ENCODE measurements at regions not wholly inside any gene's neighbourhood (a gene's known extent, or its start where the extent isn't known, plus 50 kb on each side); places are given as distances from the start of the nearest gene placed in this dataset.

DNA sequence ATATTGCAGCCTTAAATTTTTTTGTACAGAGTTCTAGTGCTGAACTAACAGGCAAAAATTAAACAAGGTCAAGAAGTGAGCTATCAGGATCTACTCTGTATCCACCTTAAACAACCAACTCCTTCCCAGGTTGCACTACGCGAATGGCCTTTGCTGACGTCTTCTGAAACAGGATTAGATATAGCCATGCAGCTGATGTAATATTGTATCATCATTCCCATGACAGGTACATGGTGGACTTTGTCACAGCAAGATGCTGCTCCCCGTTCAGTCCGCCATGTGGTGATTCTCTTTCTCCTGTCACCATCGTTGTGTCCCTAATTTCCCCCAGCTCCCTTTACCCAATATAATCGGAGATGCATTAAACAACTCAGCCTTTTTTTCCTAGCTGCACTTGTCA, 328.9 kb downstream of the DEPDC1B start:
- peak; percentile 90 for FAIRE-seq

DNA sequence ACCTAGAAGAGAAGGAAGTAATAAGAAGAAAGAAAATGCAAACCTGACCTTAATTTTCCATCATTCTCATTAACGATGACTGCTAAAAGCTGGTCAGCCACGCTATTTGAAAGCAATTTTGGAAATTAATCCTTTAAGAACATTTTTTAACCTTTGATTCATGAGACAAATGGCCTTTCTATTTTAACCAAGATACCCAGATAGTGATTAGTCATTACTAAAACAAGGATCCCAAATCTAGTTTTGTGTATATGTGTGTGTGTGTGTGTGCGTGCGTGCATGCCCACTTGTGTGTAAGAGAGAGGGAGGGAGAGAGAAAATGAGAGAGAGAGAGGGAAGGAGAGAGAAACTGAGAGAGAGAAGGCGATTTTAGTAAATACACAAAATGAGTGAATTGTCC, 329.5 kb downstream of the DEPDC1B start:
- FAIRE-seq: no peak

DNA sequence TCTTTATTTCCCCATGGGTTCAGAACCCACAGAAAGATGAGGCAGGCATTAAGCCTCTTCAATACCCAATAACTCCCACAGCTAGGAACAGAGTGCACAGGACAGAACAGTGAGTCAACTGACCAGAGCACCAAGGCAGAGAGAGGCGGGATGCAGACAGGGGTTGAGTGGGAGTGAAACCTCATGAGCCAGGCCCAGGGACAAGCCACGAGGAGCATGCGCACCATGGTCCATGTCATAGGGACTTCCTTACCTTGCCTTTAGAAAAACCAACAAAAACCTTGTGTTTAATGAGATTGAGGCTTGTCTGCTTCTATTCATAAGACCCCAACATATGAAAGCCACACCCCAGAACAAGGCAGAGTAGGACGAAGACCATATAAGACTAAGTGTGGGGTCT, 330.6 kb downstream of the DEPDC1B start:
- FAIRE-seq: no peak

DNA sequence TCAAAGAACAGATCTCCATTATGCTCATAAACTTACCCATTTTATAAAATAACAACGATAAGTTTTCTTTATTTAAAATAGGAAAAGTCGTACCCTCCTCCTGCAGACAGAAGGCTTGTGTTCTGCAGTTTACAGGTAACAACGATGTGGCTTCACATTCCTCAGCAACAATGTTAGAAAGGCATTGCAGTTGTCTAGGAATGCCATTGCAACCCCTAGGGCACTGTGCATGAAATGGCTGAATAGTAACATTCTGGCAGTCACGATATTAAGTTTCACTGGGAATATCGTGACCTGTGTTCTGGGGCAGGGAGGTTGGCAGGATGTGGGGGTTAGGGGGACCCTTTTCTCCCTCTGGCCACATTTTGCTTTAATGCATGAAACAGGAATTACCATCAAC, 331.9 kb downstream of the DEPDC1B start:
- FAIRE-seq: no peak

DNA sequence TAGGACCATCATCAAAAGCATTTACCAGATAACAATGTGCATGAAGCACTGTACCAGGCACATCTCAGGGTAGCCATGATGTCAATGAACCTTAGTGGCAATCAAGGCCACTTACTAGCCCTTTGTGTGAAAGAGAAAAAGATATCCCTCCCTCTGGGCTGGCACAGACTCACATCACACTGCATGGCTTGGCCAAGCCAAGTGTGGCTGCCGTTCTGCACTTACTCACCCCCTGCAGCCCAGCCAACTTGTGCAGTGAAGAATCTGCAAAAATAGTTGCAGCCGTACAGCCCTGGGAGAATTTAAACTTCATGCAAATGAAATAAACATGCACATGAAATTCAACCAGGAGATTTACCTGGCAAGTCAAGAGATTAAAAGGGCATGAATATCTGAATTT, 333.5 kb downstream of the DEPDC1B start:
- no peak for FAIRE-seq

DNA sequence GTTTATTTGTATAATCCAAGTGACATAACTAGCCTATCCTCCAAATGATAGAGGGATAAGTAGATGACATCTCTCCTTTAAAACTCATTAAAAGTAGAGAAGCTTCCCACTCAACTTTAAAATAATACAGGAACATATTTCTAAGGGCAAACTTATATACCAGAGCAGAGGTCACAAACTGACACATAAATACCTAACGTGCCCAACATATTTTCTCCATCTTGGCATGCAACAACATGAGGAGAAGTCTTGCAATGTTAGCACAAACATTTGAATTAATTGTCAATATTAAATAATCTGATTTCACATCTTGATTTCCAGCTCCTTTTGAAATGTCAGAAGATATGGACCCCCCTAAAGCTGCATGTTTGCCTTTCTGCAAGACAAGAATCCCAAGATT, 335.0 kb downstream of the DEPDC1B start:
- FAIRE-seq: no peak

DNA sequence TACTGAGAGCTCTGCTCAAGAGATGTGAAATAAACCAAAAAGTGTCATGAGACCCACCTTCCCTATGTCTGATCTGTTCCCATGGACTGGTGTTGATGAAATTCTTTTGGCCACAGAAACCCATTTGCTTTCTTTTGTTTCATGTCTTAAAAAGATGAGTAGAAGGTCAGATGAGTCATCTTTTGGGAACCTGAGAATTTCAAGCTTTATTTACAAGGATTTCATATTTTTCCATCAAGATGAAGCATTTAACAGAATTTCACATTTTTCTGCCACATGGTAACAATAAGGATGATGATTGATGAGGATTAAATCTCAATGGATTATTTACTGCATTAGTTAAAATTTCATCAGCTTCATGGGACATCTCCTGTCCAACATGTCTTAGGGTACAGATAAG, 337.8 kb downstream of the DEPDC1B start:
- FAIRE-seq: no peak

DNA sequence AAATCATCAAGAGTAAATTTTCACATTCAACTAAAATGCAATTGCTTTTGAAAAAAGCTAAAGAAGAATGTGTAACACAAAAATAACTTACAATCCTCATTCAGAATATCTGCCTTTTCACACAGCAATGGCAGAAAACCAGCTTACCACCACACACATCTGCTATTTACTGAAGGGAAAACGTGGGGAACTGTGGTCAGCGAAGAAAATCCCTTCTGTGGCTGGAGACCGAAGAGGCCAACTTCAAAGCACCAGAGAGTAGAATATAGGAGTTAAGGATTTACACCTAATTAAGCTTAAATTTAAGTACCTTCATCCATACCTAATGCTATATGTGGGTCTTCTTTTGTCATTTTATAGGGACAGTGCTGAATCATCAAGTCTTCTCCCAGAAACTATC, 339.6 kb downstream of the DEPDC1B start:
- FAIRE-seq: no peak

DNA sequence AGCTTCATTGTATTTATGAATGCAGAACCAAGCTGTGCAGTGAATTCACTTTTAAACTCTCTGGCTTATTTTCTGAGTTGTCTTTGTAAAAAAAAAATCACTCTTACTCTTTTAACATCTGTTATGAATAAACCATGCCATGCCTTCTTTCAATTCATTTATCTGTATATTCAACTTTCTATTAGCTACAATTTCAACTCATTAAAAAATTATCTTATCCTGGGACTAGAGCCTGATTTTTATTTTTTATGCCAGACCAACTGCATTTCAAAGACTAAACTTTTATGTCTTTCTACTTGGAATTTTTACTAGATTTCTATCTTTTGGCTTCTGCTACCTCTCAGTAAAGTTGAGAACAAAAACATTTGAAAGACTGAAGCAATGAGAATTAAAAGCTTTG, 342.7 kb downstream of the DEPDC1B start:
- no peak for FAIRE-seq

DNA sequence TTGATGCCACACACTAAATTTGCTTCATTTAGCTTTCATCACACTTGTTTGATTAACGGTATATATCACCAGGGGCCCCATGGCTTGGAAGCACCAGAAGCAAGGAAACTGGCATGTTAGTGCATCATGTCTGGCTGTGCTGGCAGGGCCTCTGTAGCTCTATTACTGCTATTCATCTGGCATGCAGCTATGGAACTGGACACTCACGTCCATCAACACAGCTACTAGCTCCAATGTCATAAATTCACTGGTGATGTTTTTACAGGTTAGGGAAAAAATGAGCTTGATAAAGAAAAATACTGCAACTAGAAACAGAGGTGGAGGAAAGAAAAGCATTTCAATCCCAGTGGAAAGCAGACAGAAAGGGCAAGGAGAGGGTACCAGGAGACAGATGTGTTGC, 343.2 kb downstream of the DEPDC1B start:
- no peak for FAIRE-seq

DNA sequence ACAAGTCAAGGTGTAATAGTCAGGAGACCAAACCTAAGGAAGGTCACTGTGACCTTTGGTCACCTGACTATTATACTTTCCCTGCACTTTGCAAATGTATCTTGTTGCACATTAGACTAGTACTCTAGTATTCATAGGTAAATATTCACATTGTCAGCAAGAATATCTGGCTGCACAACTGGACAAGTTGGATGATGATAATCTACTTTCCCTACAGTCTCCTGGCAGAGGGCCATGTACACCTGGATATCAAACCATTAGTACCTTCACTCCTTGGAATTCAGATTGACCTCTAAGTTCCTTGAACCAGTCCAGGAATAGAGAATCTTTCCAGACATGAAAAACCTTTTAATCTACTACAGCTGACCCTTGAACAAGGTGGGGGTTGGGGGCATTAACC, 344.8 kb downstream of the DEPDC1B start:
- FAIRE-seq: no peak

DNA sequence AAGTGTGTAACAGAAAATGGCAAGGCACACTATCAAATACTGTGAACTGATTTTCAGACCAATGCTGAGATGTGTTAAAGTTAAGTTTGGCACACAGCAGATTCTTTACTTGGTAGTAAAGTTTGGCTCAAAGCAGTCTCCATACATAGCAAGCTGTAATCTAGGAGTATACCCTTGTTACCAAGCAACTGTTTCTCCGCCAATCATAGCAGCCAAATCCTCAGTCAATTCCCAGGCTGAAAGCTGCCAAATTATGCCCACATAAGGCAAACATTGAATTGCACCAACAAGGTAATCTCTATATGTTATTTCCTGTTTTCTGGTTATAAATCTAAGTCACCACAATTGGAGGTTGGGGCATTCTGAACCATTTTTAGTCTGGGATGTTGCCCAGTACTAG, 345.7 kb downstream of the DEPDC1B start:
- no peak for FAIRE-seq

DNA sequence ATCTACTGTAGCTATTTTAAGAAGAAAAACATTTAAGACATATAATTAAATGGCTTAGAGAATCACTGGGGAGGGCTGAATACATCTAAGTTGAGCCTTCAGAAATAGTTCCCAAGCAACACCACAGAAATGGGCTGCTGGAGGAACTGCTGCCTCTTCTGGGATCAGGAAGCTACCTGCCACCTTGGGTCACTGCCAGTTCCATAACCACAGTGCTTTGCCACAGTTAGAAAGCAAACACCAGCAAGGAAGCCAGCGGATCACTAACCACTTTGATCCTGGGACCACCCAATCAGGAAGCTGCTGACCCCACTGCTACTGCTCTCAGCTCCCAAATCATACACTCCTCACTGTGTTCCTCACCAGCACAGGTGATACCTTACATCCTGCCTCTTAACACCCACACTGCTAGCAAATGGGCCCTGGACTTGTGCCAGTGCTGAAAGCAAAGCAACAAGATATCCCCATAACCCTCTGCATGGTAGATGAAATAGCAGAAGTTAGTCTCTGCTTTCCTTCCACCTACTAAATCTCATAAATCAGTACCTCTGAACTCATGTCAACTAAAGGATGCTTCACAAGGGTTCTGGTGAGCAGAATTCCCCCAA, 346.9 kb downstream of the DEPDC1B start:
- no peak for FAIRE-seq

DNA sequence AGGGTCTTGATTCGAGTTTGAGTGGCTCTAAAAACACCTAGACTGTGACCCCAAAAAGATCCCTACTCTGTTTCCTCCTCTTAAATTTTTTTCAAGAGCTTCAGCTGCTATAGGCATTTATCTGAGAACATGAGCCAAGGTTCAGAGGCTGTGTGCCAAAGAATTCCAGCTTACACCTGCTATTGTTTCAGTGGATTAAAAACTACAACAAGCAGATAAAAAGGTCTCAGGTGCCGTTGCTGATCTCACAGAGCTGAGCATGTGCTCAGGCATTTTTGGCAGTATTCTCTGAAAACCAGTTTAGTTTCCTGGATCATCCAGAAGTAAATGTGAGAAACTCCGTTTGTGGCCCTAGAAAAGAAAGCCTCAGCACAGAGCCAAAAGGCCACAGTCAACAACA, 349.2 kb downstream of the DEPDC1B start:
- FAIRE-seq: no peak

DNA sequence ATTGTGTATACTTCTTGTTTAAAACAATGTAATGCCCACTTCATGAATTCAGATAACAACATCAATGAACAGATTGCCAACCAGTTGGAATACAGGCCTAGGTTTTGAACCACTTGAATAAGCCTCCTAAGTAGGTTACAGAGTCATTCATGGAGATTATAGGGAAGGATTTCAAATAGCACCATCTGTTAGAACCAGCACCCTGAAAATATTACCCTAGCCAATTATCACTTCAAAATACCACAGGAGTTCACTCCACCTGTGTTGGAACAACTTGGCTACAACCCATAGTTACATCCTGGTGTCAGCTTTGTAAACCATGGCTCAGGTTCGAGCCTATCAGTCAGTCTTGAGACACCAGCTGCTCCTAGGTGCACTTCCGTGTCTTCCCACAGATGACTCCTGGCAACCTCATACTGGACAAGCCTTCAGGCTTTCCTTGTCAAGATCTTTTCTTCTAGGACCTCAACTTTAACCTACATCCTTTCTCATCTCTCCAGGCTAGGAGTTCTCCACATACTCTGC, 350.0 kb downstream of the DEPDC1B start:
- no peak for FAIRE-seq

DNA sequence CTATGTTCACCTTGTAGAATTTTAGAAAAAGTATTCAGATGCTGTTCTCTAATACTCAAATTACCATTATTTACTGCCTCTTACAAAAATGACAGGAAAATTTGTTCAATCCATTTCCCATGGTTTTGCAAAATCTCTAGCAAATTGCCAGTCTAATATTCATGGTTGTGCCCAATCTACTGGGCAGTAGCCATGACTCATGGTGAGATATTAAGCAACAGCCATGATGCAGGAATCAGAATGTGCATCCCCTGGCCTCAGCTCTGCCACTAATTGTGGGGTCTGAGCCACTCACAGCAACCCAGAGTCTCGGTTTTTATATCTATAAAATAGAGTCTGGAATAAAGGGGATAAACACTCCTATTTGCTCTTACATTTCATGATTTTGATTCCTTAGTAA, 353.6 kb downstream of the DEPDC1B start:
- no peak for FAIRE-seq

DNA sequence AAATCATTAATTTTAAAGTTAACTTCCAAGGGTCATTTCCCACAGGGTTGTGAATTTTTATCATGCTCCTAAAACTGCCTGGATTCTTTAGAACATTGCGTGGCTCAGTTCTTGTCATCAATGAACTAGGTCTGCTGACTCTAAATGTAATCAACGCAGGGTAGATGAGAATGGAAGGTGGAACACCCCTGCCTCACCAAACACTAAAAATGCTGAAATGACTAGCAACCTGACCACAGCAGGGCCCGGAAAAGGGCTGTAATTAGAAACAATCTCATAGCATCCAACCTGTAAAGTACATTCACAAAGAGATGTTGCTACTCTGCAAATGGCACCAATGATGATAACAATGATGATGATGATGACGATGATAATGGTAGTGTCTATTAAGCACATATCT, 356.9 kb downstream of the DEPDC1B start:
- FAIRE-seq: no peak

DNA sequence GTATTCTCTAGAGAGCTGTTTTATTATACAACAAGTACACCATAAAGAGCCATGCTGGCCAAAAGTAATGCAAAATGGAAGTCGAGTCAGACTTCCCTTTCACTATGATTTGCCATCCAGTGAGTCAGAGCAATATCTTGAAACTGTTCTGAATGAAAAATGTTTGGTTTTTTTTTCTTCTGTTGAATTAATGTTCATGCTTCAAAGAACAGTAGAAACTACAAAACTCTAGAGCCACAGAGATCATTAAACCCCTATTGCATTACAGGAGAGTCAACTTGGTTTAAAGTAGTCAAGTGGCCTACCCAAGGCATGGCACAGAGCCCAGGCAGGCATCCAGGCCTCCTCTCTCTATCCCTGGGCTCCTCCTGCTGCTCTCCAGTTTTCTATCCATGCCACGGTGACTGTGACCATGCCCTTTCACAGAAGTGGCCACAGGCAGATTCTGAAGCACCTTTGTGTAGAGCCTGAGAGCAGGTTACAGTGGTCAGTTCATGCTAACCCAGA, 358.9 kb downstream of the DEPDC1B start:
- no peak for FAIRE-seq

DNA sequence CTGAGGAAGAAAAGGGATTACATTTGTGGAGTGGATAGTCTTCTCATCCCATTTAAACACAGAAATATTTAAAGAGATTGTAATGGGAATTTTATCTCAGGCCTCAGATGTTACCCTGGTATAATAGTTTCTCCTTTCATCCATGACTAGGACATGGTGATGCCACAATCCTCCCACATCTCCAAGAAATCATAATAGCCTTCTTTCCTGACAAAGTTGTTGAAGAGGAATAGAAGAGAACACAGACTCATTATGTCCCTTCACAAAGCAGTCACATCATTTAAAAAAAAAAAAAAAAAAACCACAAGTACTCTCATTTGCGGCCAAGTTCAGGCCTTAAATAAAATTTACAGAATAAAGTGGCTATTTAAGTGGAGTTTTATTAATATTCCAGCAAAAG, 359.6 kb downstream of the DEPDC1B start:
- FAIRE-seq: no peak

DNA sequence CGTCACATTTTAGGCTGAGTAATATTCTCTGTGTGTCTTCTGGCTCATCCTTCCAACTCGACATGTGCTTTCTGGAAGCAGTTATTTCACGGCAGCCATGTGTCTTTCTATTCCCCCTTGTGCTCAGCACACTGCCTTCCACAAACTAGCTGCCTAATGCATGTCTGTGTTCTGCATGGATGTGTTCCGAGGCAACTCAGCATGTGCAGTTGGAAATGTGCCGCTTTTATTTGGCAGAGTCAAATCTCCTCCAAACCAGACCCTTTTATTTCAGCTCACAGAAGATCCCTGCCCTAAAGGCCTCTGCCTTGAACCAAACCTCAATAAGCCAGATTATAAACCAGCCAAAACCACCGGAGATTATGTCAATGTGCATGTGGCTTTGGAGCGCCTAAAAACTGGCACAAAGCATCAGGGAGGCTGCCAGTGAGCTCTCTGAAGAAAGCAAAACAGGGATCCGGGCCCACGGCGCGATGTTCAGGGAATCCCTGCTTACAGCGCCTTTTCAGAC, 360.2 kb downstream of the DEPDC1B start:
- no peak for FAIRE-seq

DNA sequence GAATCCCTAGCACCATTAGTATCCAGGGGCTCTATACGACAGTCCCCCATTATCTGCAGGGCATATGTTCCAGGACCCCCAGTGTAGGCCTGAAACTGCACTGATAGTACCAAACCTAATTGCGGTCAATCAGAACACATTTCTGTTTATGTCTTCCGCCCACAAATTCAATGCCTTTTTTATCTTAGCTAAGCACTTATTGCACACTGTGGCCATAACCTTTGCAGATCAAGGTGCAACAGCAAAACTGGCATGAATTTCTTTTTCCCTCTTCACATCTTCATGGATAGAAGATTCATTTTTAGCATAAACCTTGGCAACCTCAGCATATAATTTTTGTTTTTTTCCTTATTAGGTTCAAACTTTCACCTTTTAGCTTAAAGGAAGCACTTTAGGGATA, 361.1 kb downstream of the DEPDC1B start:
- no peak for FAIRE-seq

DNA sequence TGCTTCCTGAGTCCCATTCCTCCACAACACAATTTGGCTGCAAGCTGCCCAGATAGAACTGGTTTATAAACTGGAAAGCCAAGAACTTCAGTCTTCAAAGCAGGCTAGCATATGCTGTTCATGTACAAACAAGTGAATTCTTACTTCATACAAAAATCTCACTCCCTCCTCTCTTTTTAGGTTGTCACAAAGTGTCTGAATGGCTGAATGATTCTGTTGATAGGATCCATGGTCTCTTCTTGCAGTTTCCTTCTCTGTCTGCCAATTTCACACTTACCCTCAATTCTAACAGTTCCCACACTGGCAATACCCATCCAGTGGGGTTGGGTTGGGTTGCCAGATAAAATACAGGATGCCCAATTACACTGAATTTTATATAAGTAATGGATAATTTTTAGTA, 363.5 kb downstream of the DEPDC1B start:
- FAIRE-seq: no peak

DNA sequence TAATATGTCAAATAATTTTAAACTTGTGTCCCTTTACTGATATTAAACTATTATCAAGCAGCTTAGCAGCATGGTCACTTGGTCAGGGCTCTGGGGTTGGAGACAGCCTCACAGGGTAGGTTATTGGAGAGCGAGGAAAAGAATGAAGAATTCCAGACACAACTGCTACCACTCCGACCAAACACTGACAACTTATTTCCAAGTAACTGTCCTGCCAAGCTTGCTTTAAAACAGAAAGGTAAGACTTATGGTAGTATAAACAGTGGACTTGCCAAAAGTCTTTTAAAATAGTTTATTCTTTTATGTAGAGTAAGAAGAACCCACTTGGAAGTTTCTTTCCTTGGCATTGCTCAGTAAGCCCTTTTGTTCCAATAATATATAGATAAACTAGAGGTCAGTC, 364.1 kb downstream of the DEPDC1B start:
- no peak for FAIRE-seq

DNA sequence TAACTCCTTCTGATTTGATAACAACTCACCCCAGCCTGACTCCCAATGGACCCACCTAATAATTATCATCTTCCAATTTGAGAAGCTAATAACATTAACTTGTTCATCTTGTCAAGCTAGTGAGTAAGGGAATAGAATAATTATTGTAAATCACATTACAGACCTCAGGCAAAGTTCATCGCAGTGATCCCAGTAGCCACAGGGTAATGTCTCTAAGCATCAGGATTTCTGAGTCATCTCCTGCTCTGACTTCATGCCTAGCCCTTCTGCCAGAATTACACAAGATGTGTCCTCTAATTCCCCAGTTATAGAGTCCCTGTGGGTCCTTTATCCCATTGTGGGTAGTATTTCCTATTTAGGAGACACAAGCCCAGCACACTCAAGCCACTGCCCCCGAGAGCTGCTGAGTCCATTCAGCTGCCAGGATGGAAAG, 365.7 kb downstream of the DEPDC1B start:
- no peak for FAIRE-seq

DNA sequence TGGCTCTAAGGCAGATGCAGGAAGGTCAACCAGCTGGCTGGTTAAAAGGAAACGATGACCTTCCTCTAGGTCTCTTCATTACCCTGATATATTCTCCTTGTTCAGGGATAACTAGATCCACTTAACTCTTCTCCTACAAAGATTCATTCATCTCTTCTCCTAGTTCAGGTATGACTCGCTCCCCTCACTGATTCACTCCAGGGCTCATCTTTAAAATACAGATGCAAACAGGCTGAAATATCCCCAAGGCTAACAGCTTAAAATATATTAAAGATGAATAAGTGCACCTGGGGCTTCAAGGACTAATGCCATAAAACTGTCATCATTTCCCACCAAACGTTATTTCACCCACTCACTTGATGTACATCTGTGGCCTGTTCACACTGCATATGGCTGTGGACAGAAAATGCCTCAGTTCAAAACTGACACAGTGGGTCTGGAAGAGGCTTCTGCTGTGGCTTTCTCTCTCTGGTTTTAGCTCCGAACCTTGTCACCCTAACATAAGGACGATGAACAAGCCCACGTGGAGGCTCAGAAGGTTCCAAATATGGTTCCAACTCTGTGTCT, 366.9 kb downstream of the DEPDC1B start:
- no peak for FAIRE-seq
